SH-SY5Y (cell line): ENCODE measurements at regions not wholly inside any gene's neighbourhood (a gene's known extent, or its start where the extent isn't known, plus 50 kb on each side); places are given as distances from the start of the nearest gene placed in this dataset.

Experiments
- GATA2 ChIP-seq: IDR thresholded peaks from 2 replicates; pipeline ENCODE4 v1.6.1; 2011; ENCODE audit warnings: mild to moderate bottlenecking, low read depth, low read length
- GATA3 ChIP-seq: IDR thresholded peaks from 2 replicates; pipeline ENCODE4 v1.6.1; 2011; ENCODE audit warnings: low read depth, mild to moderate bottlenecking, low read length, moderate library complexity

DNA sequence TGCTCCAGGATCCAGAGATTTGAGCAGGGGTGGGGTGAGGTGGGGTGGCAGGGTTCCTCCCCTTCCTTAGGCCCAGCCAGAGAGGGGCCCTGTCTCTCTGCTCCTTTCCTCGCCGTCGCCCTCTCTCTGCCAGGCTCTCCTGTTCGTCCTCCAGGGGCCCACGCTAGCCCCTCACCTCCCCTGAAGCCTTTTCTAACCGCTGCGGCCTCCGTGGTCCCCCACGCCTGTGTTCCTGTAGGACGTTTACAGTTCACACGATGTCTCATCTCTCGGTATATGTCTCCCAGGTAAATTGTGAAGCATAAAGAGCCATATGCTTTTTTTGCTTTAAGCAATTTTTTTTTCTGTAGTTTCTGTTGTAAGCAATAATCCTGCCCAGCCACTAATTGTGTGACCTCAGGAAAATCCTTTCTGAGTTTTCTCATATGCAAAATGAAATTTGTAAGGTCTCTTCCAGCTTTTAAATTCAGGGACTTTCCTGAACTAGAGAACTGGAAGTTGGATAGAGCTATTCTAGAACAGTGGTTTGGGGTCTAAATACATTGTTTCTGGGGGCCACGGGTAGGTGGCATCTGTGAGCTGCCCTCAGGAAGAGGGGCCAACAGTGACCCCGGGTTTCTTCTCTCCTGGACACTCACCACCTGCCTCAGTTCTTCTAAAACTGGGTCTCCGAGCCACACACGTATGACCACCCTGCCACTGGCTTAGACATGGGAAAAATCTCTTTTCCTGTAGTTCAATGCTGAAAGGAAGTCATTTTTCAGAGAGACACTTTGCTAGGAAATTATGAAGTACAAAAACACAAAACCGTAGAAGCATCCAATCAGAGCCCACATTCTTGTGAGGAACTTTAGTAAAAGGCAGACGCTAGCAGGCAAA, 50.2 kb upstream of the ZNF366 start:
- no peak for TF ChIP-seq GATA3
- no peak for TF ChIP-seq GATA2
